Kidney (tissue), 13 donors: ENCODE measurements at regions not wholly inside any gene's neighbourhood (a gene's known extent, or its start where the extent isn't known, plus 50 kb on each side); places are given as distances from the start of the nearest gene placed in this dataset.

Experiments used
- DNase-seq, 5 donors: peaks; one replicate each; pipeline ENCODE4 v3.0.0-alpha.2; 2013 to 2020
- FAIRE-seq: peaks from 2 replicates; lab custom pipeline; 2012; peaks lifted over from hg19 to GRCh38; lab: Jason Lieb, UNC
- H3K27ac ChIP-seq, 2 donors: one replicate each; pipeline ENCODE4 v1.7.0; 2013; ENCODE audit warnings: low read depth in 2 of 2, low read length in 2 of 2, inconsistent platforms in 1 of 2
- H3K27me3 ChIP-seq: one replicate; pipeline ENCODE4 v1.7.1; 2013; ENCODE audit warnings: low read length, inconsistent platforms; ENCODE audit not compliant: control insufficient read depth, insufficient read depth
- H3K36me3 ChIP-seq, 3 donors: one replicate each; pipeline versions ENCODE4 v1.7.0 to v1.7.1; 2013; ENCODE audit warnings: low read length in 3 of 3, control low read depth in 1 of 3, inconsistent platforms in 1 of 3; ENCODE audit not compliant: insufficient read depth in 3 of 3, control insufficient read depth in 2 of 3
- H3K4me1 ChIP-seq, 3 donors: one replicate each; pipeline versions ENCODE4 v1.7.0 to v1.7.1; 2013; ENCODE audit warnings: low read length in 3 of 3, inconsistent platforms in 1 of 3, low read depth in 1 of 3; ENCODE audit not compliant: control insufficient read depth in 2 of 3, insufficient read depth in 2 of 3
- H3K4me3 ChIP-seq, 3 donors: one replicate each; pipeline versions ENCODE4 v1.7.0 to v1.8.1; 2013; ENCODE audit warnings: low read length in 3 of 3, control low read depth in 1 of 3, inconsistent platforms in 1 of 3
- H3K9ac ChIP-seq, 3 donors: one replicate each; pipeline versions ENCODE4 v1.7.0 to v1.7.1; 2013; ENCODE audit warnings: low read length in 3 of 3, control low read depth in 1 of 3, inconsistent platforms in 1 of 3
- H3K9me3 ChIP-seq, 3 donors: one replicate each; pipeline versions ENCODE4 v1.7.0 to v1.7.1; 2013; ENCODE audit warnings: low read length in 3 of 3, control low read depth in 1 of 3, inconsistent platforms in 1 of 3; ENCODE audit not compliant: control insufficient read depth in 2 of 3, insufficient read depth in 1 of 3
- CTCF ChIP-seq: IDR thresholded peaks from 3 replicates; pipeline ENCODE4 v1.5.1; 2012; ENCODE audit warnings: mild to moderate bottlenecking, moderate library complexity, borderline replicate concordance; ENCODE audit not compliant: insufficient read depth; ENCODE audit errors: extremely low read depth
- intact Hi-C: fragments of 100-400 bp; cut with DNase I; formaldehyde crosslinking; loops from one replicate; pipeline ENCODE4 v1.11.1; 2022
- donor health status: control.
- donor health status: control.
- donor health status: control.
- donor health status: control.
- donor health status: control.
- donor health status: DM: yes; HTN: yes; CAD: no.
- donor health status: Normal renal cell carcinoma (clear cell type).

GRCh38 chr20:11231742-11232648, 558.2 kb upstream of the JAG1 start:
- no peak overlapping the region for H3K9ac ChIP-seq
- no peaks in the 10 kb centered on the region for H3K9me3 ChIP-seq
- DNase-seq (no peak), FAIRE-seq (no peak)
- no peak for TF ChIP-seq CTCF
- H3K27me3 ChIP-seq: no peaks in the 10 kb centered on the region
- no peak overlapping the region for H3K4me3 ChIP-seq
- intact Hi-C loops: no loop called here
- no peaks in the 10 kb centered on the region for H3K36me3 ChIP-seq
- no peaks in the 10 kb centered on the region for H3K4me1 ChIP-seq
- H3K27ac ChIP-seq: no peak overlapping the region

GRCh38 chr20:11232896-11233295, 559.1 kb upstream of the JAG1 start:
- intact Hi-C loops: no loop called here

GRCh38 chr20:11234181-11234580, 560.4 kb upstream of the JAG1 start:
- Histone ChIP-seq H3K9me3 (no peaks in the 10 kb centered on the region), H3K27me3 (no peaks in the 10 kb centered on the region), H3K9ac (no peak overlapping the region), H3K27ac (no peak overlapping the region), H3K4me1 (no peaks in the 10 kb centered on the region), H3K36me3 (no peaks in the 10 kb centered on the region), H3K4me3 (no peak overlapping the region)
- no peak for FAIRE-seq
- DNase-seq: no peak
- no peak for TF ChIP-seq CTCF
- intact Hi-C loops: no loop called here

More at GRCh38 chr20:11232896-11233295, 559.1 kb upstream of the JAG1 start:
- Histone ChIP-seq H3K9me3 (no peaks in the 10 kb centered on the region), H3K27me3 (no peaks in the 10 kb centered on the region), H3K4me3 (no peak overlapping the region), H3K36me3 (no peaks in the 10 kb centered on the region), H3K4me1 (no peaks in the 10 kb centered on the region), H3K9ac (no peak overlapping the region), H3K27ac (no peak overlapping the region)
- TF ChIP-seq CTCF: no peak
- DNase-seq (no peak), FAIRE-seq (no peak)
